HG02840 (cell line): ENCODE measurements at regions not wholly inside any gene's neighbourhood (a gene's known extent, or its start where the extent isn't known, plus 50 kb on each side); places are given as distances from the start of the nearest gene placed in this dataset.

Experiments used
- ATAC-seq: cut with Tn5 transposase; IDR thresholded peaks from one replicate; pipeline ENCODE4 v1.9.1; 2021; ENCODE audit warnings: mild to moderate bottlenecking, moderate library complexity, moderate number of reproducible peaks; ENCODE audit not compliant: unreplicated experiment, low FRiP score

DNA sequence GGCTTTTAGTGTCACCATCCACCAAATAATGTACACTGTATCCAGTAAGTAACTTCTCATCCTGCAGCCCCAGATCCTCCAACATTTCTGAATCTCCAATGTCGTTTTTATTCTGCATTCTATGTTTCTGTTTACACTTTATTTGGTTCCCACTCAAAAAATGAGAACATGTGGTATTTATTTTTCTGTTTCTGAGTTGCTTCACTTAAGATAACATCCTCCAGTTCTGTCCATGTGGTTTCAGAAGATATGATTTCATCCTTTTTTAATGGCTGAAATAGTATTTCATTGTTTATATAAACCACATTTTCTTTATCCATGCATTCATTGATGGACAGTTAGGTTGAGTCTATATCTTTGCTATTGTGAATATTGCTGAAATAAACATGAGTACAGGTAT is 677.3 kb upstream of the FTMT start:
- ATAC-seq, result no peak

- no peak for ATAC-seq
These were observed 675.7 kb upstream of the FTMT start for GRCh38 chr5:121175986-121176385.

- no peak for ATAC-seq
These were observed 668.7 kb upstream of the FTMT start for GRCh38 chr5:121182788-121183490.

DNA sequence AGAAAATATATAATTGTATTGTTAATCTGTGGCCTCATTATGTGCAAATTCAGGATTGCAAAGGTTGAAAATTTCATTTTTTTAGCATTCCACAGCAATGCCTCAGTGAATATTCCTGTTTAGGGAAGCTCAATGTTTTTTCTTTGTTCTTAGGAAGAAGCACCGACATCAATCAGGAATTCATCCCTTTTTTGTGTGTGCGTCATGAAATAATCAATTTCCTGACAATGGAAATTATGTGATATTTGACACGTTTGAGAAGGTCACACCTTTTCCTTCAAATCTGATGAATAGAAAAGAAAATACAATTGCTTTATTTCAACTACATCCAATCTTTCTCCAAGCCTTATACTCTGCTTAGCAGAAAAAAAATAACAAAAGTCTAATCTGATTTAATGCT is 662.8 kb upstream of the FTMT start:
- ATAC-seq, result no peak

- ATAC-seq, result no peak
These were observed 662.1 kb upstream of the FTMT start for GRCh38 chr5:121189342-121190305.

- ATAC-seq, result no peak
These were observed 652.3 kb upstream of the FTMT start for GRCh38 chr5:121199216-121199999.

GRCh38 chr5:121218086-121218485 is 633.6 kb upstream of the FTMT start:
- ATAC-seq, result no peak

GRCh38 chr5:121221483-121221882 is 630.2 kb upstream of the FTMT start:
- no peak for ATAC-seq

DNA sequence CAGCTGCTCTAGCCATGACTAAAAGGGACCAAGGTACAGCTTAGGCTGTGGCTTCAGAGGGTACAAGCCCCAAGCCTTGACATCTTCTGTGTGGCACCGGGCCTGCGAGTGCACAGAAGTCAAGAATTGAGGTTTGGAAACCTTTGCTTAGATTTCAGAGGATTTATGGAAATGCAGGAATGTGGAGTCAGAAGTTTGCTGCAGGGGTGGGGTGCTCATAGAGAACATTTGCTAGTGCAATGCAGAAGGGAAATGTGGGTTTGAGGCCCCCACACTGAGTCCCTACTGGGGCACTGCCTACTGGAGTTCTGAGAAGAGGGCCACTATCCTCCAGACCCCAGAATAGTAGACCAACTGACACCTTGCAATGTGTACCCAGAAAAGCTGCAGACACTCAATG is 624.9 kb upstream of the FTMT start:
- no peak for ATAC-seq

- no peak for ATAC-seq
These were observed 611.7 kb upstream of the FTMT start for GRCh38 chr5:121239951-121240350.

GRCh38 chr5:121246971-121247370 is 604.7 kb upstream of the FTMT start:
- ATAC-seq, result no peak

DNA sequence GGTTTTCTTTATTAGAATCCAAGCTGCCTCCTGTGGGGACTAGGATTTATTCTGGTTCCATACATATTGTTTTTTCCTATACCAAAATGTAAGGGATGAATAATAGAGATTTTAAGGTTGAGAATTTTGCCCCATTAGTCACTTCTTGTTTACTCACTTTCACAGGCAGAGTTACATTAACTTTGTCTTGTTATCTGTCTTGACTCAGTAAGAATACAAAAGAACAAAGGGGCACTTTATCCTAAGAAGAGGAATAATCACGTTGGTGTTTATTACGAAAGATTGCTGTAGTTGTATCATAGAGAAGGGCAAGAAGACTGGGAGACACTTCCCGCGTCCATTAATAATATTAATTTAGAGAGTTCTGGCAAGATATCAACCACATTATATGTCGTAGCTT is 599.7 kb upstream of the FTMT start:
- ATAC-seq, result no peak

GRCh38 chr5:121257621-121258020 is 594.1 kb upstream of the FTMT start:
- ATAC-seq, result no peak

- ATAC-seq, result no peak
These were observed 588.2 kb upstream of the FTMT start for GRCh38 chr5:121263456-121263855.

GRCh38 chr5:121264605-121265004 is 587.1 kb upstream of the FTMT start:
- ATAC-seq, result no peak

- ATAC-seq, result no peak
These were observed 580.1 kb upstream of the FTMT start for GRCh38 chr5:121271546-121271945.

DNA sequence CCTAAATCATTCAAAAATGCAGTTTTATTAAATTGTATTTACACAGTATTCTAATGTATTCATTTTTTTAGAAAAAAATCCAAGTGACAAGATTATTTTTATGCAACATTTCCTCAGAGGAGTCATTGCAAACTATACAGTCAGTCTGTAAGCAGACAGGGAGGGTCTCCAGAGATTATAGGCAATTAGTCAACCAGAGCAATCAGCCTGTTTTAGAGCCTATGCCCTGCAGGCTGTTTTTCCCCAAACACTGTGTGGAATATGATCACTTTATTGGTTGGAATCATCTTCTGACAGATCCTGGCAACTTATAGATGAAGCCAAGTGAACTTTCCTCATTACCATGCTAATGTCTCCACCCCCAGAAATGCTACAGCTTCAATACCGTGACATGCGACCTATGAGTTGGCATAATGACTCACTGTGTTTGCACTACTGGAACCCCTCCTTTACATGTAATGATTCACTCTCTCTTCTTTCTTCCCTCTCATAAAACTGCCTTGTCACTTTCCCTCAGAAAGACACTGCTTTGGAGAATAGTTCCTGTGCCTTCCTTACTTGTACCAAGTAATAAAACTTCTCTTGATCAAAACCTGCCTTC is 577.7 kb upstream of the FTMT start:
- no peak for ATAC-seq

GRCh38 chr5:121279801-121280200 is 571.9 kb upstream of the FTMT start:
- no peak for ATAC-seq

DNA sequence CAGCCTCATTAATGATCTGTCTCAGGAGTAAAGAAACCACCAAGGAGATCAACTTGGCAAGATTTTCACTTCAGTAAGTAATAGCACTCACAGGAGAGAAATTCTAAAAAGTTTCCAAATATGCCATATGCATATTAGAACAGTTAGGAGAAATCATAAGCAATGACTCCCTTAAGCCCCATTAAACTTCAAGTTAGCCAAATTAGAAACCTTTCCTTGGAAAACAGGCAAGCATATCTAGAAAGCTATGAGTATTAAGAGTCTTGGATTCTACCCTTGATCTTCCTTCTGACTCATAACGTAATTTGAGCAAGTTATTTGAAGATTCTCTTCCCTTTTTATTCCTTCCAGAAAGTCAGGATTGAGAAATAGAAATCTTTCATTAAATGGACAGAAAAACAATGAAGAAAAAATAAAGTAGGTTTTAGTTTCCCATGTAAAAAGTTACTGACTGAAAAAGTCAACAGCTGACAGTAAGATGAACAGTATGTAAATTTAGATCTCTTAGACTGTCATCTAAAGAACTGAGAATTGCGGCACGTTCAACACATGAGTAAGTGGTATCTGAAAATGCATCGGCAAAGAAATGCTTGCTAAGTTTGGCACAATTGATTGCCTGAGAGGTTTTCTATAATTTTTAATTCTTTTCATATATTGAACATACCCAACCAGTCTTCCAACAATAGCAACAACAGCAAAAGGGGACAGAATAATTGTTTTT is 565.7 kb upstream of the FTMT start:
- no peak for ATAC-seq

DNA sequence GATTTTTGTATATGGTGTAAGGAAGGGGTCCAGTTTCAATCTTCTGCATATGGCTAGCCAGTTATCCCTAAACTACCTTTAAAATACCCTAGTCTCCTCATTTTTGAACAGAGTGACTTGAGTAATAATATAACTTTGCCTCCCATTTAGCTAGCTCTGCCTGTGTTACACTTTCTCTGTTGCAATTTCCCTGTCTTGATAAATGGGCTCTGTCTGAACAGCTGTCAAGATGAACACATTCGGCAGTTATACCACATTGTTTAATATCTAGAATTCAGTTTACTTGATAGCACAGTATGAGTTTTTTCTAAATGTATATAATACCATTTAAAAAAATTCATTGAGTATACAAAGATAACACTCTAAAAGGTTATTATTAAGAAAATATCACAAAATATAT is 562.9 kb upstream of the FTMT start:
- ATAC-seq, result no peak
